Activated naive CD4-positive, alpha-beta T cell treated with anti-CD3 and anti-CD28 coated beads, Interleukin-2, amount 50 U/mL, for 24 hours (primary cell): ENCODE measurements at regions not wholly inside any gene's neighbourhood (a gene's known extent, or its start where the extent isn't known, plus 50 kb on each side); places are given as distances from the start of the nearest gene placed in this dataset.

Source experiments
- H3K27ac Mint-ChIP-seq: one replicate; pipeline ENCODE4 v1.8.0; 2021; ENCODE audit warnings: mild to moderate bottlenecking, mixed read lengths
- H3K27me3 Mint-ChIP-seq: one replicate; pipeline ENCODE4 v1.8.0; 2021; ENCODE audit warnings: mixed read lengths
- H3K36me3 Mint-ChIP-seq: one replicate; pipeline ENCODE4 v1.8.0; 2021; ENCODE audit warnings: mixed read lengths
- H3K4me1 Mint-ChIP-seq: one replicate; pipeline ENCODE4 v1.8.0; 2021; ENCODE audit warnings: mixed read lengths
- H3K4me3 Mint-ChIP-seq: one replicate; pipeline ENCODE4 v1.8.0; 2021; ENCODE audit warnings: mild to moderate bottlenecking, mixed read lengths
- H3K9me3 Mint-ChIP-seq: one replicate; pipeline ENCODE4 v1.8.0; 2021; ENCODE audit warnings: mixed read lengths

- Mint-ChIP-seq H3K27ac (no peak overlapping the region), H3K4me3 (no peak overlapping the region), H3K27me3 (no peaks in the 10 kb centered on the region)
Observed at GRCh38 chr4:133776503-133776902, 425.1 kb downstream of the PABPC4L start.

GRCh38 chr4:133775881-133776280 is 425.7 kb downstream of the PABPC4L start:
- Mint-ChIP-seq H3K9me3 (peaks cover 5% of the 10 kb centered on the region), H3K27me3 (no peaks in the 10 kb centered on the region), H3K4me1 (no peaks in the 10 kb centered on the region), H3K27ac (no peak overlapping the region), H3K4me3 (no peak overlapping the region), H3K36me3 (no peaks in the 10 kb centered on the region)

More at GRCh38 chr4:133776503-133776902, 425.1 kb downstream of the PABPC4L start:
- Mint-ChIP-seq H3K9me3 (peaks cover 5% of the 10 kb centered on the region), H3K36me3 (no peaks in the 10 kb centered on the region), H3K4me1 (no peaks in the 10 kb centered on the region)

- H3K27me3 Mint-ChIP-seq: no peaks in the 10 kb centered on the region
- peaks cover 7% of the 10 kb centered on the region for H3K9me3 Mint-ChIP-seq
- H3K27ac Mint-ChIP-seq: no peak overlapping the region
- H3K4me3 Mint-ChIP-seq: no peak overlapping the region
- no peaks in the 10 kb centered on the region for H3K4me1 Mint-ChIP-seq
- no peaks in the 10 kb centered on the region for H3K36me3 Mint-ChIP-seq
Observed at GRCh38 chr4:133775469-133775868, 426.1 kb downstream of the PABPC4L start.

- Mint-ChIP-seq H3K4me1 (no peaks in the 10 kb centered on the region), H3K4me3 (no peak overlapping the region), H3K27ac (no peak overlapping the region), H3K36me3 (no peaks in the 10 kb centered on the region), H3K9me3 (peaks cover 18% of the 10 kb centered on the region), H3K27me3 (no peaks in the 10 kb centered on the region)
Observed at GRCh38 chr4:133759428-133759827, 442.2 kb downstream of the PABPC4L start.

GRCh38 chr4:133741766-133742165 is 459.8 kb downstream of the PABPC4L start:
- H3K36me3 Mint-ChIP-seq: no peaks in the 10 kb centered on the region
- no peak overlapping the region for H3K4me3 Mint-ChIP-seq
- peaks cover 11% of the 10 kb centered on the region for H3K9me3 Mint-ChIP-seq
- H3K27ac Mint-ChIP-seq: no peak overlapping the region
- H3K27me3 Mint-ChIP-seq: no peaks in the 10 kb centered on the region
- no peaks in the 10 kb centered on the region for H3K4me1 Mint-ChIP-seq

GRCh38 chr4:133720001-133720400 is 481.6 kb downstream of the PABPC4L start:
- Mint-ChIP-seq H3K27ac (no peak overlapping the region), H3K27me3 (no peaks in the 10 kb centered on the region), H3K9me3 (peaks cover 6% of the 10 kb centered on the region), H3K4me1 (no peaks in the 10 kb centered on the region), H3K36me3 (no peaks in the 10 kb centered on the region), H3K4me3 (no peak overlapping the region)

GRCh38 chr4:133719098-133719497 is 482.5 kb downstream of the PABPC4L start:
- H3K9me3 Mint-ChIP-seq: peaks cover 6% of the 10 kb centered on the region
- H3K4me1 Mint-ChIP-seq: no peaks in the 10 kb centered on the region
- H3K36me3 Mint-ChIP-seq: no peaks in the 10 kb centered on the region
- H3K4me3 Mint-ChIP-seq: no peak overlapping the region
- no peaks in the 10 kb centered on the region for H3K27me3 Mint-ChIP-seq
- no peak overlapping the region for H3K27ac Mint-ChIP-seq

- H3K27me3 Mint-ChIP-seq: no peaks in the 10 kb centered on the region
- no peaks in the 10 kb centered on the region for H3K36me3 Mint-ChIP-seq
- H3K27ac Mint-ChIP-seq: no peak overlapping the region
- no peak overlapping the region for H3K4me3 Mint-ChIP-seq
- H3K4me1 Mint-ChIP-seq: no peaks in the 10 kb centered on the region
- no peaks in the 10 kb centered on the region for H3K9me3 Mint-ChIP-seq
Observed at GRCh38 chr4:133714211-133714610, 487.4 kb downstream of the PABPC4L start.

- Mint-ChIP-seq H3K9me3 (no peaks in the 10 kb centered on the region), H3K4me3 (no peak overlapping the region), H3K4me1 (no peaks in the 10 kb centered on the region), H3K36me3 (no peaks in the 10 kb centered on the region), H3K27ac (no peak overlapping the region), H3K27me3 (no peaks in the 10 kb centered on the region)
Observed at GRCh38 chr4:133713340-133713739, 488.2 kb downstream of the PABPC4L start.

GRCh38 chr4:133711817-133712216 is 489.8 kb downstream of the PABPC4L start:
- Mint-ChIP-seq H3K4me3 (no peak overlapping the region), H3K27me3 (no peaks in the 10 kb centered on the region), H3K27ac (no peak overlapping the region), H3K36me3 (no peaks in the 10 kb centered on the region), H3K4me1 (no peaks in the 10 kb centered on the region), H3K9me3 (no peaks in the 10 kb centered on the region)

- no peaks in the 10 kb centered on the region for H3K4me1 Mint-ChIP-seq
- no peak overlapping the region for H3K4me3 Mint-ChIP-seq
- no peaks in the 10 kb centered on the region for H3K27me3 Mint-ChIP-seq
- no peak overlapping the region for H3K27ac Mint-ChIP-seq
- H3K9me3 Mint-ChIP-seq: peaks cover 5% of the 10 kb centered on the region
- no peaks in the 10 kb centered on the region for H3K36me3 Mint-ChIP-seq
Observed at GRCh38 chr4:133694416-133694815, 507.2 kb downstream of the PABPC4L start.

GRCh38 chr4:133683967-133684366 is 517.6 kb downstream of the PABPC4L start:
- H3K4me3 Mint-ChIP-seq: no peak overlapping the region
- H3K4me1 Mint-ChIP-seq: no peaks in the 10 kb centered on the region
- peaks cover 10% of the 10 kb centered on the region for H3K9me3 Mint-ChIP-seq
- H3K27ac Mint-ChIP-seq: no peak overlapping the region
- no peaks in the 10 kb centered on the region for H3K36me3 Mint-ChIP-seq
- H3K27me3 Mint-ChIP-seq: no peaks in the 10 kb centered on the region

GRCh38 chr4:133668061-133668851 is 519.2 kb downstream of the PCDH10 start:
- H3K4me1 Mint-ChIP-seq: no peaks in the 10 kb centered on the region
- no peak overlapping the region for H3K27ac Mint-ChIP-seq
- no peaks in the 10 kb centered on the region for H3K36me3 Mint-ChIP-seq
- no peaks in the 10 kb centered on the region for H3K27me3 Mint-ChIP-seq
- H3K4me3 Mint-ChIP-seq: no peak overlapping the region
- H3K9me3 Mint-ChIP-seq: no peaks in the 10 kb centered on the region

- H3K27ac Mint-ChIP-seq: no peak overlapping the region
- no peaks in the 10 kb centered on the region for H3K4me1 Mint-ChIP-seq
- H3K9me3 Mint-ChIP-seq: peaks cover 8% of the 10 kb centered on the region
- no peak overlapping the region for H3K4me3 Mint-ChIP-seq
- H3K27me3 Mint-ChIP-seq: no peaks in the 10 kb centered on the region
- H3K36me3 Mint-ChIP-seq: no peaks in the 10 kb centered on the region
Observed at GRCh38 chr4:133647206-133647605, 498.1 kb downstream of the PCDH10 start.

GRCh38 chr4:133641191-133641590 is 492.1 kb downstream of the PCDH10 start:
- peaks cover 14% of the 10 kb centered on the region for H3K9me3 Mint-ChIP-seq
- H3K36me3 Mint-ChIP-seq: no peaks in the 10 kb centered on the region
- H3K27ac Mint-ChIP-seq: no peak overlapping the region
- H3K4me3 Mint-ChIP-seq: no peak overlapping the region
- H3K4me1 Mint-ChIP-seq: no peaks in the 10 kb centered on the region
- no peaks in the 10 kb centered on the region for H3K27me3 Mint-ChIP-seq

- Mint-ChIP-seq H3K36me3 (no peaks in the 10 kb centered on the region), H3K9me3 (peaks cover 10% of the 10 kb centered on the region), H3K4me1 (no peaks in the 10 kb centered on the region), H3K4me3 (no peak overlapping the region), H3K27me3 (no peaks in the 10 kb centered on the region), H3K27ac (no peak overlapping the region)
Observed at GRCh38 chr4:133638751-133639150, 489.7 kb downstream of the PCDH10 start.

- no peaks in the 10 kb centered on the region for H3K27me3 Mint-ChIP-seq
- H3K4me1 Mint-ChIP-seq: no peaks in the 10 kb centered on the region
- H3K4me3 Mint-ChIP-seq: no peak overlapping the region
- H3K27ac Mint-ChIP-seq: no peak overlapping the region
- H3K9me3 Mint-ChIP-seq: peaks cover 5% of the 10 kb centered on the region
- H3K36me3 Mint-ChIP-seq: no peaks in the 10 kb centered on the region
Observed at GRCh38 chr4:133637161-133637560, 488.1 kb downstream of the PCDH10 start.
